ENCODE measurements at regions not wholly inside any gene's neighbourhood (a gene's known extent, or its start where the extent isn't known, plus 50 kb on each side); places are given as distances from the start of the nearest gene placed in this dataset.
"Not testable (repeated sequence)": the region's sequence is repeated elsewhere in the genome, so short reads cannot be mapped to it uniquely, and the experiment has no call there.

GRCh38 chr12:47367912-47368537 is 288.3 kb upstream of the AMIGO2 start:
- POLR2A ChIA-PET (ENCODE audit: unreplicated experiment): no interaction called here
- Histone ChIP-seq H3K4me1 (ENCODE audit: insufficient read depth, low read length) (peaks cover 10% of the 10 kb centered on the region), H3K27ac (ENCODE audit: low read length) (no peak overlapping the region), H3K9me3 (ENCODE audit: low read length) (no peaks in the 10 kb centered on the region), H3K27me3 (ENCODE audit: low read length) (no peaks in the 10 kb centered on the region), H4K20me1 (ENCODE audit: low read length) (no peaks in the 10 kb centered on the region), H3K4me2 (ENCODE audit: low read length) (no peak overlapping the region), H3K9ac (ENCODE audit: low read length) (no peak overlapping the region), H3F3A (ENCODE audit: low read length, unreplicated experiment) (no peaks in the 10 kb centered on the region), H3K4me3 (ENCODE audit: low read length) (no peak overlapping the region), H3K79me2 (ENCODE audit: low read length) (no peaks in the 10 kb centered on the region), H3K36me3 (ENCODE audit: low read depth, low read length) (no peaks in the 10 kb centered on the region), H2AFZ (ENCODE audit: low read length) (no peak overlapping the region), H3K9me2 (replicated peaks; ENCODE audit: low read length) (no peaks in the 10 kb centered on the region)
- intact Hi-C loops (cut with micrococcal nuclease): no loop called here
- TF ChIP-seq EZH2phosphoT487 (IDR thresholded peaks at IDR 0.05; ENCODE audit: borderline replicate concordance, low read length): no peak
- TF ChIP-seq EZH2 (IDR thresholded peaks at IDR 0.05; ENCODE audit: low read length, unreplicated experiment): no peak
- TF ChIP-seq CTCF (conservative IDR thresholded peaks at IDR 0.05; ENCODE audit: low read depth, low read length): no peak
- CTCF ChIA-PET: no interaction called here
- no peak for DNase-seq
- no TSS peak for BruUV-seq (replicated peaks)
- ATAC-seq: no peak

GRCh38 chr12:47366579-47366978 is 286.8 kb upstream of the AMIGO2 start:
- ChIA-PET CTCF (no interaction called here), POLR2A (ENCODE audit: unreplicated experiment) (no interaction called here)
- Histone ChIP-seq H3K79me2 (ENCODE audit: low read length) (no peaks in the 10 kb centered on the region), H3K27ac (ENCODE audit: low read length) (no peak overlapping the region), H2AFZ (ENCODE audit: low read length) (no peak overlapping the region), H3K4me1 (ENCODE audit: insufficient read depth, low read length) (peaks cover 10% of the 10 kb centered on the region), H3K36me3 (ENCODE audit: low read depth, low read length) (no peaks in the 10 kb centered on the region), H3K9ac (ENCODE audit: low read length) (no peak overlapping the region), H4K20me1 (ENCODE audit: low read length) (no peaks in the 10 kb centered on the region), H3K4me3 (ENCODE audit: low read length) (no peak overlapping the region), H3F3A (ENCODE audit: low read length, unreplicated experiment) (no peaks in the 10 kb centered on the region), H3K27me3 (ENCODE audit: low read length) (no peaks in the 10 kb centered on the region), H3K9me3 (ENCODE audit: low read length) (no peaks in the 10 kb centered on the region), H3K9me2 (replicated peaks; ENCODE audit: low read length) (no peaks in the 10 kb centered on the region), H3K4me2 (ENCODE audit: low read length) (no peak overlapping the region)
- ATAC-seq: no peak
- intact Hi-C loops (cut with micrococcal nuclease): no loop called here
- no peak for DNase-seq
- no TSS peak for BruUV-seq (replicated peaks)
- TF ChIP-seq CTCF (conservative IDR thresholded peaks at IDR 0.05; ENCODE audit: low read depth, low read length) (no peak), EZH2 (IDR thresholded peaks at IDR 0.05; ENCODE audit: low read length, unreplicated experiment) (no peak), EZH2phosphoT487 (IDR thresholded peaks at IDR 0.05; ENCODE audit: borderline replicate concordance, low read length) (no peak)

GRCh38 chr12:47366157-47366556 is 286.4 kb upstream of the AMIGO2 start:
- intact Hi-C loops (cut with micrococcal nuclease): no loop called here
- CTCF ChIA-PET: no interaction called here
- no peak overlapping the region for H3K4me3 ChIP-seq (ENCODE audit: low read length)
- no peaks in the 10 kb centered on the region for H3K79me2 ChIP-seq (ENCODE audit: low read length)
- H3K36me3 ChIP-seq (ENCODE audit: low read depth, low read length): no peaks in the 10 kb centered on the region
- no peak overlapping the region for H2AFZ ChIP-seq (ENCODE audit: low read length)
- TF ChIP-seq EZH2 (IDR thresholded peaks at IDR 0.05; ENCODE audit: low read length, unreplicated experiment): no peak
- TF ChIP-seq CTCF (conservative IDR thresholded peaks at IDR 0.05; ENCODE audit: low read depth, low read length): no peak
- no peak for TF ChIP-seq EZH2phosphoT487 (IDR thresholded peaks at IDR 0.05; ENCODE audit: borderline replicate concordance, low read length)
- DNase-seq (no peak), ATAC-seq (no peak)
- POLR2A ChIA-PET (ENCODE audit: unreplicated experiment): no interaction called here
- no peaks in the 10 kb centered on the region for H3F3A ChIP-seq (ENCODE audit: low read length, unreplicated experiment)
- H3K4me1 ChIP-seq (ENCODE audit: insufficient read depth, low read length): peaks cover 10% of the 10 kb centered on the region
- H3K27ac ChIP-seq (ENCODE audit: low read length): no peak overlapping the region
- no peaks in the 10 kb centered on the region for H3K9me2 ChIP-seq (replicated peaks; ENCODE audit: low read length)
- H3K4me2 ChIP-seq (ENCODE audit: low read length): no peak overlapping the region
- no peaks in the 10 kb centered on the region for H4K20me1 ChIP-seq (ENCODE audit: low read length)
- no peaks in the 10 kb centered on the region for H3K9me3 ChIP-seq (ENCODE audit: low read length)
- no peaks in the 10 kb centered on the region for H3K27me3 ChIP-seq (ENCODE audit: low read length)
- no TSS peak for BruUV-seq (replicated peaks)
- no peak overlapping the region for H3K9ac ChIP-seq (ENCODE audit: low read length)

- H3K27me3 ChIP-seq (ENCODE audit: low read length); DNase-seq; ATAC-seq; H3K27ac ChIP-seq (ENCODE audit: low read length); H3K79me2 ChIP-seq (ENCODE audit: low read length); CTCF ChIA-PET; H3K4me2 ChIP-seq (ENCODE audit: low read length); H4K20me1 ChIP-seq (ENCODE audit: low read length); H3K4me1 ChIP-seq (ENCODE audit: insufficient read depth, low read length); H3K36me3 ChIP-seq (ENCODE audit: low read depth, low read length); H3K9ac ChIP-seq (ENCODE audit: low read length); intact Hi-C loops (cut with micrococcal nuclease); POLR2A ChIA-PET (ENCODE audit: unreplicated experiment); BruUV-seq (replicated peaks); H3K9me3 ChIP-seq (ENCODE audit: low read length); H3K9me2 ChIP-seq (replicated peaks; ENCODE audit: low read length); H3K4me3 ChIP-seq (ENCODE audit: low read length); H2AFZ ChIP-seq (ENCODE audit: low read length); H3F3A ChIP-seq (ENCODE audit: low read length, unreplicated experiment): not testable (repeated sequence)
Observed at GRCh38 chr12:47365443-47366076, 285.8 kb upstream of the AMIGO2 start.

Data from PC-3 (cell line).